Sciatic nerve (tissue), 2 donors: ENCODE measurements at regions not wholly inside any gene's neighbourhood (a gene's known extent, or its start where the extent isn't known, plus 50 kb on each side); places are given as distances from the start of the nearest gene placed in this dataset.

ENCODE experiments used
- ATAC-seq: fragments of 200-7000 bp; cut with Tn5 transposase; one replicate; pipeline ENCODE4 v1.9.1; 2020; ENCODE audit warnings: mild to moderate bottlenecking, moderate library complexity
- DNase-seq: peaks from one replicate; pipeline ENCODE4 v3.0.0-alpha.2; 2020; ENCODE audit warnings: low spot score
- intact Hi-C: fragments of 100-400 bp; cut with DNase I; formaldehyde crosslinking; loops from one replicate; pipeline ENCODE4 v1.14.2; 2022
- donor health status: DM: no; HTN: no; CAD: no.
- donor health status: DM: no; HTN: no; CAD: no.

- intact Hi-C loops, result no loop called here
- no peak for DNase-seq
Measured at GRCh38 chr6:104068281-104068680, 791.4 kb downstream of the HACE1 start.

DNA sequence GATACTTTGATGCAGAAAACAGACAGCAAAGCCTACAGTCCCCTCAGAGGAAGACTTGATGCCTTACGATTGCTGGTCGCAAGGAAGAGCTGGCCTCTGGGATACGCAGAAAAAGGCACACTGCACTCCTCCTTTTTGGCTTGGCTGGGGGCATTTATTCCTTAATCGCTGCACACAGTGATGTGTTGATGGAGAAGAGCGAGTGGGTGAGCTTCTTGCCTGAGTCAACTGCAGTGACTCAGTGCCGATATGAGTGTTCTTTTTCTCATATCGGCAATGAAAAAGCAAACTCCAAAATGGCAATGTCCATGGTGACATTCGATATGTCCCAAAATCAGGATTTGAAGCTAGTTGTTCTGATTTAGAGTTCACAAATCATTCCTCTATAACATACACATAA lies 794.8 kb downstream of the HACE1 start:
- intact Hi-C loops, result no loop called here
- DNase-seq, result no peak
- no peak for ATAC-seq

More at GRCh38 chr6:104068281-104068680, 791.4 kb downstream of the HACE1 start:
- ATAC-seq, result no peak

DNA sequence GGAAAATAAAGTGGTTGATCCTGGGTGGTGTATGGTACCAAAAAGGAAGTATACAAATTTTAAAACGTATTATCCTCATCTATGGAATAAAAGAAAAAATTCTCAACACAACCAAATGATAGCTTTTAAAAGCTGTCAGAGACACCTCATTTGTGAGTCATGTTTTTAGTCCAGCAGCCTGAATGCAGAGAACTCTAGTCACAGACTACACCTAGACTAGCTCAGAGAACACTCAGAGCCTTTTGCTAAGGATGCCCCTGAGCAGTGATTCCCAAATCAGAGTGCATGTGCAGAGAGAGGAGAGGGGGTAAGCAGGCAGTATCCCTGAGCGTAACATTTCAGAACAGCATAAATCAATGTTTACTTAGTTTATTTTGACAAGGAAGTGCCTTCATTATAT lies 809.3 kb downstream of the HACE1 start:
- intact Hi-C loops, result no loop called here
- ATAC-seq, result no peak
- DNase-seq, result no peak

DNA sequence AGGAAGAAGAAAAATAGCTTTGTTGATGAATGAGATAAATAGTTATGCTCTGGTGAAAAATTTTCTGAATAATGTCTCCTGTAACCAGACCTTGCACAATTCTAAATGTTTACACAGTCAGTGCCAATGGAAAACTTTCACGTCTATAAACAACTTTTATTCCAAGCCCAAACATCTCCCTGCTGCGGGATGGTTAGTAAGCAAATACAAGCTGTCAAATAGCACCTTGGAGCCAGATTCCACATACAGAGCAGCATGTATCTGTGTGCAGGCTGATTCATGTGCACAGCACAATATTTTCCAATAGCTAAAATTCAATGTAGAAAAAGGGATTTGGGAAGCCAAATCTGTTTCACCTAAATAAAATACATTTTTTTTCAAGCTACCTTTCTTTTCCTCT lies 813.3 kb downstream of the HACE1 start:
- intact Hi-C loops, result no loop called here
- DNase-seq (no peak), ATAC-seq (no peak)

GRCh38 chr6:104031346-104031745 lies 828.4 kb downstream of the HACE1 start:
- ATAC-seq (no peak), DNase-seq (no peak)
- intact Hi-C loops, result no loop called here

GRCh38 chr6:104022126-104022525 lies 837.6 kb downstream of the HACE1 start:
- DNase-seq (no peak), ATAC-seq (no peak)
- intact Hi-C loops, result no loop called here

DNA sequence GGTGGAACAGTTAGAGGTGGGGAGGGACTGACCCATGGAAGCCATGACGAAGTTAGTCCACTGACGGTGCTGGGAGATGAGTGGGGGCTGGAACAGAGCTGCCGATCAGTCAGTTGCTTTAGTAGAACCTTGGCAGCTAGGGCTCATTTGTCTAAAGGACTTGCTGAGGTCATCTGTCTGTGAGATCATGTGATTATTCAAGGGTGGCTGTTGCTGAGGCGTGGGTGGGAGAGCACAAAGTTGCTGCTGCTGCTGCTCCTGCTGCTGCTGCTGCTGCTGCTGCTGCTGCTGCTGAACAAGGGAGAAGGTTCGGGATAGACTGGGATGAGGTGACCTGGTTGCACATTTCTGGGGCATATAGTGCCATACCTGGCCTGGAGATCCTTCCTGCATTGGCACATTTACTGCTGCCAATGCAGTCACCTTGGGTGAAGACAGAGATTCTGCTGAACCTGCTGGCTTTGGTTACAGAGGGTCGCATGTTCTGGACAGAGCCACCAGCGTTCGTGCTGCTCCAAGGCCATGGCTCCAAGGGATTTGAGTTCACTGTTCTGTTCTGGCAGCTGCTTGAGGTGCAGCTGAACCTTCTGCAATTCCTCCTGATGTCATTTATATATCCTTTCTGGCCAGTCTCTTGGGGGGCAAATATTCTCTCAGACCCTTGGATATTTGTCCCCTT lies 840.5 kb downstream of the HACE1 start:
- ATAC-seq, result no peak
- no peak for DNase-seq
- intact Hi-C loops, result no loop called here

GRCh38 chr6:104017410-104018381 lies 842.0 kb downstream of the HACE1 start:
- ATAC-seq, result peak; percentile 24
- intact Hi-C loops, result no loop called here
- peak; percentile 21 for DNase-seq

- intact Hi-C loops, result no loop called here
- ATAC-seq, result no peak
- no peak for DNase-seq
Measured at GRCh38 chr6:104014163-104014959, 845.4 kb downstream of the HACE1 start.

GRCh38 chr6:104013312-104013971 lies 846.3 kb downstream of the HACE1 start:
- intact Hi-C loops, result no loop called here
- DNase-seq (no peak), ATAC-seq (no peak)

- intact Hi-C loops, result no loop called here
- DNase-seq (no peak), ATAC-seq (no peak)
Measured at GRCh38 chr6:104010897-104011296, 848.8 kb downstream of the HACE1 start.

DNA sequence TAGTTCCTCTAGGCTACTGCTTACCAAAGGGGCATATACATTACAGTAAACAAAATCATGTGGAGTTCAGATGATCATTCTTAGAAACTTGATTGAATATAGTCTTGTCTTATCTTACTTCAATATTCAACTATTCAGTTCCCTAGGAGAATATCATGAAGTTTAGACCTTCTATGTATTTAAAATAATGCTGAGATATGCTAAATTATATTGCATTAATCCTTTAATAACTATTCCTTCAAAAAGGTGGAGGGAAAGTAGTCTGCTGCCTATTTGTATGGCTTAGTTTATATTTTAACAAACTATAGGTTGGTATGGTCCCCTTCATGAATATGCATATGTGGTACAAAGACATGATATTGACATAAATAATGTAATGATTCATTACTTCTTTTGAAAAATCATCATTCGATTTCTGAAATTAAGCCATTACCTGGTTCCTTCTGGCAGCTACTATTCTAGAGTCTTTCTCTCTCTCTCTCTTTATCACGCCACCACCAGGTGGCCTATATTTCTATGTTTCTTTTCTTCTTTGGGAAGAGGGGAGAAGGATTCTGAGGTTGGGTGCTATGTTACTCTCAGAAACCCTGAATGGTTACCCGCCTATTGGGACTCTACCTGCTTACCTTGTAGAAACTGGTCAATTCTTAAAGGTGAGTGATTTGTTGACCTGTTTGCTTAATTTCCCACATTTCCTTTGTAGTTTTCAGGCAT lies 855.8 kb downstream of the HACE1 start:
- intact Hi-C loops, result no loop called here
- DNase-seq (no peak), ATAC-seq (no peak)

DNA sequence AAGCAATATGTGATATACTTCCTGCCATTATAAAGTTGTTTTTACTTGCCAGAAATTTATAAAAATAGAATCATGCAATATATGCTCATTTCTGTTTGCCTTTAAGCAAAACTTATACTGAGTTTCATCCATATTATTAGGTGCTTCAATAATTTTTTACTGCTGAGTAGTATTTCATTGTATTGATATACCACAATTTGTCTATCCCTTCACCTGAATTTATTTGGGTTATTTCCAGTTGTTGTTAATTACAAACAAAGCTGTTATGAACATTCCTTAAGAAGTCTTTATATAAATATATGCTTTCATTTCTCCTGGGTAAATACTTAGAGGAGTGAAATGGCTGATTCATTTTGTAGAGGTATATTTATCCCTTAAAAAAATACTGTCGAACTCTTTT lies 864.1 kb downstream of the HACE1 start:
- ATAC-seq (no peak), DNase-seq (no peak)
- intact Hi-C loops, result no loop called here

- ATAC-seq (no peak), DNase-seq (no peak)
- intact Hi-C loops, result no loop called here
Measured at GRCh38 chr6:103983860-103984259, 875.9 kb downstream of the HACE1 start.

DNA sequence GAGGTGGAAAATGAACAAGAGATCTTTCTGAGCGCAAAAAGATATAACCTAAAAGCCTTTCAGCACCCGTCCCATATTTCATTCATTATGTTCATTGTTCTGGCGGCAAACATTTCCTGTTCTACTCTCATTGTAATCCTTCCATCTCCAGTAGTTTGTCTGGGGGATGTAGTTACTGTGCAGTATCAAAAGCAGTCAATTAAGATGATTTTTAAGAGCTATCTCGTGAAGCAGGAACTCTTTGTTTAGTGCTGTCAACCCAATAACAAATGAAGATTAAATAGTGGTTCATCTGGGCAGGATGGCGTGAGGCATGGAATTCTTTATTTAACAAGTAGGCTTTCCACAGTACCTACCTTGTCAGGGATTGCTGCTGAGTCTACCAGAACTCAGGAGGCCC lies 876.7 kb downstream of the HACE1 start:
- DNase-seq, result no peak
- intact Hi-C loops, result no loop called here
- ATAC-seq, result no peak

- DNase-seq (no peak), ATAC-seq (no peak)
- intact Hi-C loops, result no loop called here
Measured at GRCh38 chr6:103982574-103982973, 877.1 kb downstream of the HACE1 start.

GRCh38 chr6:103979308-103979707 lies 880.4 kb downstream of the HACE1 start:
- intact Hi-C loops, result no loop called here
- DNase-seq (no peak), ATAC-seq (no peak)

GRCh38 chr6:103937389-103937788 lies 922.3 kb downstream of the HACE1 start:
- no peak for ATAC-seq
- intact Hi-C loops, result no loop called here

DNA sequence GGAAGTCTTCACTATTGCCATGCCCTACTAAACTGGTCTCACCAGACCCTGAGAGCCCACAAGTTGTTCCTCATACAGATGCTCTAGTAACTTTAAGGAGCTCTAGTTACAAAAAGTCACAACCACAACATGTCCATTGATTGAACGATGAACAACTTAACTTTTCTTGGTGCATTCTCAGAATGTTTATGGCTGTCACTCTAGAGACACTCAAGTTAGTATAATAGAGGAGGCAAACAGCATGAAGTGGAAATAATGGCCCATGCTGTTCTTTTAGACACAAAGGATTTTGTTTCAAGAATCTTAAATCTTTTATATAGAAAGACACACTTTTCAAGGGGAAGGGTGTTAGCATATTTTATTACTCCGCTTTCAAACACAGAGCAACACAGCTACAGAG lies 934.4 kb downstream of the HACE1 start:
- no peak for ATAC-seq
- intact Hi-C loops, result no loop called here
- no peak for DNase-seq

More at GRCh38 chr6:103937389-103937788, 922.3 kb downstream of the HACE1 start:
- DNase-seq, result no peak
